T1000 (cell line): ENCODE measurements at regions not wholly inside any gene's neighbourhood (a gene's known extent, or its start where the extent isn't known, plus 50 kb on each side); places are given as distances from the start of the nearest gene placed in this dataset.
"Not testable (repeated sequence)": the region's sequence is repeated elsewhere in the genome, so short reads cannot be mapped to it uniquely, and the experiment has no call there.

ENCODE experiments used
- DNase-seq: peaks from one replicate; lab custom pipeline; 2025; ENCODE audit warnings: mixed read lengths; lab: John Stamatoyannopoulos, UW

- no peak for DNase-seq
Measured at GRCh38 chr7:52260046-52260665, 775.3 kb upstream of the POM121L12 start.

- no peak for DNase-seq
Measured at GRCh38 chr7:52257890-52258289, 777.5 kb upstream of the POM121L12 start.

- no peak for DNase-seq
Measured at GRCh38 chr7:52254396-52255010, 780.9 kb upstream of the POM121L12 start.

- DNase-seq: no peak
Measured at GRCh38 chr7:52253953-52254352, 781.5 kb upstream of the POM121L12 start.

GRCh38 chr7:52249741-52250140 is 785.7 kb upstream of the POM121L12 start:
- DNase-seq: no peak

GRCh38 chr7:52247518-52247917 is 787.9 kb upstream of the POM121L12 start:
- DNase-seq: no peak

GRCh38 chr7:52243685-52244084 is 791.7 kb upstream of the POM121L12 start:
- DNase-seq: no peak

GRCh38 chr7:52233248-52233647 is 802.2 kb upstream of the POM121L12 start:
- DNase-seq: no peak

GRCh38 chr7:52211930-52212329 is 823.5 kb upstream of the POM121L12 start:
- DNase-seq: no peak

GRCh38 chr7:52209614-52210013 is 825.8 kb upstream of the POM121L12 start:
- no peak for DNase-seq

- DNase-seq: no peak
Measured at GRCh38 chr7:52197221-52197620, 838.2 kb upstream of the POM121L12 start.

GRCh38 chr7:52195664-52196063 is 839.8 kb upstream of the POM121L12 start:
- no peak for DNase-seq

- no peak for DNase-seq
Measured at GRCh38 chr7:52189153-52189778, 846.2 kb upstream of the POM121L12 start.

- no peak for DNase-seq
Measured at GRCh38 chr7:52184006-52184703, 851.3 kb upstream of the POM121L12 start.

- DNase-seq: no peak
Measured at GRCh38 chr7:52179934-52180333, 855.5 kb upstream of the POM121L12 start.

GRCh38 chr7:52168085-52168484 is 851.5 kb upstream of the COBL start:
- DNase-seq: no peak

GRCh38 chr7:52163311-52163710 is 846.7 kb upstream of the COBL start:
- DNase-seq: no peak

GRCh38 chr7:52161483-52161882 is 844.9 kb upstream of the COBL start:
- no peak for DNase-seq

- not testable (repeated sequence) for DNase-seq
Measured at GRCh38 chr7:52159421-52159820, 842.8 kb upstream of the COBL start.

GRCh38 chr7:52154382-52154781 is 837.8 kb upstream of the COBL start:
- no peak for DNase-seq

- DNase-seq: no peak
Measured at GRCh38 chr7:52151559-52151958, 835.0 kb upstream of the COBL start.

GRCh38 chr7:52150952-52151351 is 834.3 kb upstream of the COBL start:
- DNase-seq: no peak
